OCI-LY7 (cell line): ENCODE measurements at regions not wholly inside any gene's neighbourhood (a gene's known extent, or its start where the extent isn't known, plus 50 kb on each side); places are given as distances from the start of the nearest gene placed in this dataset.

Source experiments
- EZH2phosphoT487 ChIP-seq: fragments of 200-600 bp; sonication (generic); IDR thresholded peaks from 2 replicates; pipeline ENCODE4 v1.6.1; 2018; ENCODE audit warnings: low read depth, borderline replicate concordance, mild to moderate bottlenecking, mixed run types, antibody characterized with exemption, low read length, moderate library complexity, mixed read lengths
- TF ChIP-seq, protein P1 (sequence below): fragments of 200-600 bp; sonication (generic); conservative IDR thresholded peaks from 2 replicates; pipeline ENCODE4 v1.5.1; 2014; ENCODE audit warnings: mild to moderate bottlenecking, antibody characterized with exemption, low read length, moderate library complexity, mixed read lengths

DNA sequence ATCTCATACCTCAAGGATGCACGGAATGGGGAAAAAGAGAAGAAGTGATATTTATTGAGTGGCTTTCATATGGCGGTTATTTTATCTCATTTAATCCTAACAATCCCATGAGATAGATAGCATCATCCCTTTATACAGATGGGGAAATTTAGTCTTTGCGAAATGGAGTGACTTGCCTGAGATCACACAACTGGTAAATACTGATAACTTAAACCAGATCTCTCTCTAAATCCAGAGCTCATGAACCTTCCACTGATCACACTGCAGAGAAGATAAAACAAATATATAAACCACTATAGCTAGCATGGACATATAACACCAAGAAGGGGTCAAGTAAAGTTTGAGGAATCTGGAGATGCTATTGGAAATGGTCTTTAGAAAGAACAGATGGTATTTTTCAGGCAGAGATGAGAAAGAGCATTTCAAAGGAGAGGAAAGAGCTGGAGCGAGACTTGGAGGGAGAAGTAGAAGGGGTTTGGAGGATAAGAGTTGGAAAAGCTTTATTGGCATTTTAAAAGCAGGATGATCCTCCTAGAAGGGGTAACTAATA is 139.8 kb upstream of the TNFAIP3 start:
- no peak for TF ChIP-seq EZH2phosphoT487
- TF ChIP-seq, protein P1, sequence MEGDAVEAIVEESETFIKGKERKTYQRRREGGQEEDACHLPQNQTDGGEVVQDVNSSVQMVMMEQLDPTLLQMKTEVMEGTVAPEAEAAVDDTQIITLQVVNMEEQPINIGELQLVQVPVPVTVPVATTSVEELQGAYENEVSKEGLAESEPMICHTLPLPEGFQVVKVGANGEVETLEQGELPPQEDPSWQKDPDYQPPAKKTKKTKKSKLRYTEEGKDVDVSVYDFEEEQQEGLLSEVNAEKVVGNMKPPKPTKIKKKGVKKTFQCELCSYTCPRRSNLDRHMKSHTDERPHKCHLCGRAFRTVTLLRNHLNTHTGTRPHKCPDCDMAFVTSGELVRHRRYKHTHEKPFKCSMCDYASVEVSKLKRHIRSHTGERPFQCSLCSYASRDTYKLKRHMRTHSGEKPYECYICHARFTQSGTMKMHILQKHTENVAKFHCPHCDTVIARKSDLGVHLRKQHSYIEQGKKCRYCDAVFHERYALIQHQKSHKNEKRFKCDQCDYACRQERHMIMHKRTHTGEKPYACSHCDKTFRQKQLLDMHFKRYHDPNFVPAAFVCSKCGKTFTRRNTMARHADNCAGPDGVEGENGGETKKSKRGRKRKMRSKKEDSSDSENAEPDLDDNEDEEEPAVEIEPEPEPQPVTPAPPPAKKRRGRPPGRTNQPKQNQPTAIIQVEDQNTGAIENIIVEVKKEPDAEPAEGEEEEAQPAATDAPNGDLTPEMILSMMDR: no peak
